Esophagus muscularis mucosa (tissue), 3 donors: ENCODE measurements at regions not wholly inside any gene's neighbourhood (a gene's known extent, or its start where the extent isn't known, plus 50 kb on each side); places are given as distances from the start of the nearest gene placed in this dataset.

Source experiments
- CTCF ChIP-seq, 3 experiments: fragments of 200-600 bp in 2 of 3; fragments of 450-650 bp in 1 of 3; sonication (generic) in 2 of 3; IDR thresholded peaks; one replicate each; pipeline ENCODE4 v1.5.1; 2017 to 2019; ENCODE audit warnings: antibody characterized with exemption in 3 of 3, mild to moderate bottlenecking in 2 of 3, moderate library complexity in 1 of 3
- POLR2AphosphoS5 ChIP-seq, 2 donors: sonication (generic); formaldehyde crosslinking; IDR thresholded peaks; one replicate each; pipeline ENCODE4 v1.6.1; 2017; ENCODE audit warnings: antibody characterized with exemption in 2 of 2

- no peak for TF ChIP-seq CTCF (IDR thresholded peaks at IDR 0.05)
- no peak for TF ChIP-seq POLR2AphosphoS5 (IDR thresholded peaks at IDR 0.05)
These were observed 187.7 kb downstream of the BRD1 start for GRCh38 chr22:49639956-49640355.
